Heart left ventricle (tissue), 16 donors: ENCODE measurements at regions not wholly inside any gene's neighbourhood (a gene's known extent, or its start where the extent isn't known, plus 50 kb on each side); places are given as distances from the start of the nearest gene placed in this dataset.

Experiments used
- ATAC-seq, 4 donors: fragments of 200-7000 bp; cut with Tn5 transposase; one replicate each; pipeline ENCODE4 v1.9.1; 2020 to 2022; ENCODE audit warnings: moderate library complexity in 4 of 4, mild to moderate bottlenecking in 3 of 4, moderate number of reproducible peaks in 1 of 4
- DNase-seq, 5 donors: peaks; one replicate each; pipeline ENCODE4 v3.0.0-alpha.2; 2020
- H3K27ac ChIP-seq, 12 donors: fragments of 200-600 bp; sonication (generic) in 4 of 12; one replicate each; pipeline versions ENCODE4 v1.5.0 to v1.8.0; 2016 to 2022; ENCODE audit warnings: mild to moderate bottlenecking in 2 of 12
- H3K27me3 ChIP-seq, 9 donors: fragments of 200-600 bp; sonication (generic) in 2 of 9; one replicate each; pipeline versions ENCODE4 v1.5.1 to v1.8.0; 2016 to 2022; ENCODE audit warnings: mild to moderate bottlenecking in 3 of 9
- H3K36me3 ChIP-seq, 9 donors: fragments of 200-600 bp; sonication (generic) in 2 of 9; one replicate each; pipeline versions ENCODE4 v1.5.0 to v1.8.0; 2018 to 2022; ENCODE audit warnings: mild to moderate bottlenecking in 2 of 9
- H3K4me1 ChIP-seq, 12 donors: fragments of 200-600 bp; sonication (generic) in 4 of 12; one replicate each; pipeline versions ENCODE4 v1.5.0 to v1.8.0; 2016 to 2022; ENCODE audit warnings: mild to moderate bottlenecking in 3 of 12
- H3K4me3 ChIP-seq, 12 donors: fragments of 200-600 bp; sonication (generic) in 4 of 12; one replicate each; pipeline versions ENCODE4 v1.5.0 to v1.8.0; 2017 to 2022; ENCODE audit warnings: mild to moderate bottlenecking in 9 of 12, moderate library complexity in 4 of 12
- H3K9me3 ChIP-seq, 12 donors: fragments of 200-600 bp; sonication (generic) in 4 of 12; one replicate each; pipeline versions ENCODE4 v1.5.0 to v1.8.0; 2016 to 2022; ENCODE audit warnings: mild to moderate bottlenecking in 1 of 12
- CTCF ChIP-seq, 12 donors: fragments of 200-600 bp; sonication (generic) in 4 of 12; IDR thresholded peaks; one replicate each; pipeline versions ENCODE4 v1.5.0 to v1.8.0; 2018 to 2022; ENCODE audit warnings: antibody characterized with exemption in 12 of 12, mild to moderate bottlenecking in 5 of 12
- POLR2A ChIP-seq, 2 donors: fragments of 450-650 bp; IDR thresholded peaks; one replicate each; pipeline ENCODE4 v1.6.1; 2017; ENCODE audit warnings: antibody characterized with exemption in 2 of 2, mild to moderate bottlenecking in 2 of 2, moderate library complexity in 2 of 2
- WGBS, 4 donors: extraction: QIAGEN DNeasy Blood & Tissue Kit in 2 of 4; methylation state at CpG; one replicate each; pipeline versions ENCODE4 v1.1.5 to v1.1.7; 2013 to 2018; 5-methylcytosine and 5-hydroxymethylcytosine counted together
- intact Hi-C, 10 donors: fragments of 100-400 bp; cut with DNase I; formaldehyde crosslinking; loops; one replicate each; pipeline versions ENCODE4 v1.11.1 to v1.14.2; 2022
- donor health status: ischemic (EF 13 %, LVEDD 7.1; RV severe dilation, severe dysfunction).
- donor health status: healthy with polysubstance abuse.
- donor health status: DM: no; HTN: yes; CAD: no.
- donor health status: DM: no; HTN: no; CAD: no.
- donor health status: ischemic (EF 25% LVEDD 6.9; RV normal size, moderate dysfunction).
- donor health status: ischemic (EF 25% LVEDD 5.7; RV mildly dilated, moderate dysfunction).
- donor health status: healthy.
- donor health status: DM: yes; HTN: yes; CAD: no.
- donor health status: ischemic (EF 35%, LVEDD 5.7; RV mildly dilated, moderate dysfunction).
- donor health status: nonischemic (EF 11% LVEDD 7.7; RV severe dilation, severe dysfunction).
- donor health status: DM: yes; HTN: yes; CAD: no.
- donor health status: PGD.
- donor health status: ischemic (EF 29% LVEDD 5.4; RV normal size, mild dysfunction).
- donor health status: nonischemic (EF 23%, LVEDD 6.1; RV moderate dilation, normal function).

DNA sequence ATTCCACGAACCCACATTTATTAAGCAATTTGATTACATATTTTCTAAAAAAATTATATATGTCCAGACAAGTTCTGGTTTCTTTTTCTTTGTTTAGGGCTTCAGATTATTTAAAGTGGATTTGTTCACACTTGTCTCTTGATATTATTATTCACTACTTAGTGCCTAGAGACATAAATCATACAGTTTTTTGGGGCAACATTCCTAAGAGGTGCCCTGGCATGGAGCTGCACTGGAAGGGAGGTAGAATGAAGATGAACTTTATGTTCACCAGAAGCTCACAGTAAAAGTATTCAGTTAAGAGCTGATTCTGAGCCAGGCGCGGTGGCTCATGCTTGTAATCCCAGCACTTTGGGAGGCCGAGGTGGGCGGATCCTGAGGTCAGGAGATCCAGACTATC lies 762.7 kb upstream of the TMEFF2 start:
- intact Hi-C loops, result no loop called here
- Histone ChIP-seq H3K9me3 (no peaks in the 10 kb centered on the region), H3K27ac (no peak overlapping the region), H3K4me3 (no peak overlapping the region), H3K4me1 (no peaks in the 10 kb centered on the region), H3K27me3 (no peaks in the 10 kb centered on the region), H3K36me3 (no peaks in the 10 kb centered on the region)
- WGBS, 4 donors, result 90 to 91% (median 90%) methylated on average over 5 of the region's 5 CpGs
- DNase-seq (no peak), ATAC-seq (no peak)
- no peak for TF ChIP-seq POLR2A (IDR thresholded peaks at IDR 0.05)
- TF ChIP-seq CTCF (IDR thresholded peaks at IDR 0.05), result no peak

- Histone ChIP-seq H3K27me3 (no peaks in the 10 kb centered on the region), H3K9me3 (no peaks in the 10 kb centered on the region), H3K4me3 (no peak overlapping the region), H3K36me3 (no peaks in the 10 kb centered on the region), H3K4me1 (no peaks in the 10 kb centered on the region), H3K27ac (no peak overlapping the region)
- TF ChIP-seq POLR2A (IDR thresholded peaks at IDR 0.05) (no peak), CTCF (IDR thresholded peaks at IDR 0.05) (no peak)
- ATAC-seq, result no peak
- no peak for DNase-seq
- WGBS, 4 donors, result 47 to 69% (median 58%) methylated on average over 1 of the region's 1 CpG
- intact Hi-C loops, result no loop called here
These were observed 758.4 kb upstream of the TMEFF2 start for GRCh38 chr2:192953116-192953515.

DNA sequence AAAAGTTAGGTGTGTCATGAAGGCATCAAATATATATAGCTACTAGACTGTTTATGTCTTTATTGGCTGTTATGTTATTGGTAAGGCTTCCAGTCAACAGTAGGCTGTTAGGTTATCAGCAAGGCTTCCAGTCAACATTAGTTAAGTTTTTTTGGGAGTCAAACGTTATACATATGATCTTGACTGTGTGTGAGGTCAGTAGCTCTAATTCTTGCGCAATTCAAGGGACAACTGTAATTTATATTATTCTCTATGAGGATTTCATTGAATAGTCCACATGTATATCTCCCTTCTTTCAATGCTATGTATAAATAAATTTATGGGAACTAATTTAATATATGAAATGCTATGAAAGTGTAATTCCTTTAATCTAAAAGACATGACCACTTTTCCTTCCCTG lies 757.5 kb upstream of the TMEFF2 start:
- peaks cover 0 to under 1% (median 0%) of the 10 kb centered on the region in 9 donors for H3K27me3 ChIP-seq
- H3K4me1 ChIP-seq, result no peaks in the 10 kb centered on the region
- no peaks in the 10 kb centered on the region for H3K36me3 ChIP-seq
- no peak for DNase-seq
- no peaks in the 10 kb centered on the region for H3K9me3 ChIP-seq
- intact Hi-C loops, result no loop called here
- no peak overlapping the region for H3K27ac ChIP-seq
- WGBS, 4 donors, result 55 to 73% (median 60%) methylated on average over 2 of the region's 2 CpGs
- TF ChIP-seq CTCF (IDR thresholded peaks at IDR 0.05) (no peak), POLR2A (IDR thresholded peaks at IDR 0.05) (no peak)
- ATAC-seq, result no peak
- H3K4me3 ChIP-seq, result no peak overlapping the region

DNA sequence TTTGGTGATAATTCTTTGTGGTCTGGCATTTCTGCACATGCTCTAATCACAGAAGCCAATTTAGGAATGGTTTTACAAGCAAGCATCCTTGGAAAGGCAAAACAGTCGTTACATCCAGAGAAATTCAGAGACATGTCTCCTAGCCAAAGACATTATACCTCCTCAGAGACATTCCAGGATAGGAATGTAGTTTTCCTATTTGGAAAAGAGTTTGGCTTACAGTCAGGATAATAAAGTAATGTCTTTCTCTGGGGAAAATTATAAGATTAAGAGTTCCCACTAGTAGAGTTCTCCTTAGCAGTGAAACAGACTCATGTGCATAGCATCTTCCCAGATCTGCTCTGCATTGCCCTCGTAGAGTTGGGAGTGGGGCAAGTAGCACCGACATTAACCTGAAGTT lies 753.6 kb upstream of the TMEFF2 start:
- peaks cover 0 to 3% (median 0%) of the 10 kb centered on the region in 9 donors for H3K27me3 ChIP-seq
- 44 to 73% (median 55%) methylated on average over 3 of the region's 3 CpGs for WGBS, 4 donors
- intact Hi-C loops, result no loop called here

More for the DNA sequence above, 753.6 kb upstream of the TMEFF2 start:
- Histone ChIP-seq H3K4me1 (no peaks in the 10 kb centered on the region), H3K27ac (no peak overlapping the region), H3K9me3 (no peaks in the 10 kb centered on the region), H3K36me3 (no peaks in the 10 kb centered on the region), H3K4me3 (no peak overlapping the region)
- TF ChIP-seq CTCF (IDR thresholded peaks at IDR 0.05) (no peak), POLR2A (IDR thresholded peaks at IDR 0.05) (no peak)
- ATAC-seq (no peak), DNase-seq (no peak)
